Testis (tissue), 2 donors: ENCODE measurements at regions not wholly inside any gene's neighbourhood (a gene's known extent, or its start where the extent isn't known, plus 50 kb on each side); places are given as distances from the start of the nearest gene placed in this dataset.

Source experiments
- CTCF ChIP-seq, 3 experiments: fragments of 450-650 bp in 2 of 3; fragments of 200-600 bp in 1 of 3; sonication (generic) in 1 of 3; IDR thresholded peaks; one replicate each; pipeline ENCODE4 v1.5.1; 2016 to 2019; ENCODE audit warnings: antibody characterized with exemption in 3 of 3, mild to moderate bottlenecking in 2 of 3, moderate library complexity in 1 of 3
- POLR2A ChIP-seq: fragments of 450-650 bp; IDR thresholded peaks from one replicate; pipeline ENCODE4 v1.6.1; 2017; ENCODE audit warnings: antibody characterized with exemption, mild to moderate bottlenecking, moderate library complexity

DNA sequence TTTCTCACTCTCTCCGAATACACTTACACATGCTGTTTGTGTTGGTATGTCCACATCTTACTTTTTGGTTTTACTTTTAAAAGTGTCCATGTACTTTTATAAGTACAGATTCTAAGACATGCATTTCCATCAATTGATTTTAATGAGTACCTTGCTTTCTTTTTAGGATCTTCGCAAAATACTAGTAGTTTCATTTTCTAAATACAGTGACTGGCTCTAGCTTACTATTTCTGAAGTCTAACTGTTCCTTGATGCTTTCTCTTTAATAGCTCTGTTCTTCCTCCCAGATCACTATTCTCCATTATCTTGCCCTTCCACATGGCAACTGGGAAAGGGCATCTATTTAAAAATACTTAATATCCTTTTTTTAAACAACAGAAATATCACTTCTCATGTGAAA, 164.1 kb downstream of the KITLG start:
- TF ChIP-seq POLR2A (no peak), CTCF (IDR thresholded peaks at IDR 0.05) (no peak)
